RPMI8226 (cell line): ENCODE measurements at regions not wholly inside any gene's neighbourhood (a gene's known extent, or its start where the extent isn't known, plus 50 kb on each side); places are given as distances from the start of the nearest gene placed in this dataset.
"Not testable (repeated sequence)": the region's sequence is repeated elsewhere in the genome, so short reads cannot be mapped to it uniquely, and the experiment has no call there.

Experiments used
- DNase-seq: peaks from one replicate; pipeline ENCODE4 v3.0.0-alpha.2; 2015

GRCh38 chr4:9604893-9605190 lies 160.6 kb downstream of the DEFB131A start:
- peak; percentile 19 for DNase-seq

GRCh38 chr4:9608300-9608699 lies 164.1 kb downstream of the DEFB131A start:
- no peak for DNase-seq

GRCh38 chr4:9610321-9610720 lies 166.1 kb downstream of the DEFB131A start:
- DNase-seq: not testable (repeated sequence)

- DNase-seq: no peak
Measured at GRCh38 chr4:9611101-9611500, 166.9 kb downstream of the DEFB131A start.

- not testable (repeated sequence) for DNase-seq
Measured at GRCh38 chr4:9636411-9636810, 145.0 kb upstream of the DRD5 start.

GRCh38 chr4:9659678-9660077 lies 121.8 kb upstream of the DRD5 start:
- DNase-seq: not testable (repeated sequence)

- not testable (repeated sequence) for DNase-seq
Measured at GRCh38 chr4:9660955-9661354, 120.5 kb upstream of the DRD5 start.

GRCh38 chr4:9670725-9671124 lies 110.7 kb upstream of the DRD5 start:
- peak; percentile 25 for DNase-seq

- not testable (repeated sequence) for DNase-seq
Measured at GRCh38 chr4:9677357-9677756, 104.1 kb upstream of the DRD5 start.

GRCh38 chr4:9679704-9680478 lies 101.5 kb upstream of the DRD5 start:
- no peak for DNase-seq

GRCh38 chr4:9683174-9683573 lies 98.3 kb upstream of the DRD5 start:
- DNase-seq: not testable (repeated sequence)

GRCh38 chr4:9685016-9685415 lies 96.4 kb upstream of the DRD5 start:
- peak; percentile 70 for DNase-seq

- no peak for DNase-seq
Measured at GRCh38 chr4:9685692-9686091, 95.7 kb upstream of the DRD5 start.

GRCh38 chr4:9690636-9691237 lies 90.7 kb upstream of the DRD5 start:
- not testable (repeated sequence) for DNase-seq

GRCh38 chr4:9691238-9692065 lies 90.0 kb upstream of the DRD5 start:
- peak; percentile 84 for DNase-seq

- peak; percentile 76 for DNase-seq
Measured at GRCh38 chr4:9692791-9693491, 88.5 kb upstream of the DRD5 start.

GRCh38 chr4:9694403-9694802 lies 87.0 kb upstream of the DRD5 start:
- not testable (repeated sequence) for DNase-seq

GRCh38 chr4:9695994-9696393 lies 85.4 kb upstream of the DRD5 start:
- peak; percentile 64 for DNase-seq

- not testable (repeated sequence) for DNase-seq
Measured at GRCh38 chr4:9696561-9696960, 84.9 kb upstream of the DRD5 start.

- DNase-seq: not testable (repeated sequence)
Measured at GRCh38 chr4:9702019-9702418, 79.4 kb upstream of the DRD5 start.

GRCh38 chr4:9702696-9703095 lies 78.7 kb upstream of the DRD5 start:
- DNase-seq: not testable (repeated sequence)

GRCh38 chr4:9703391-9703790 lies 78.0 kb upstream of the DRD5 start:
- peak; percentile 84 for DNase-seq

- DNase-seq: not testable (repeated sequence)
Measured at GRCh38 chr4:9704126-9704525, 77.3 kb upstream of the DRD5 start.
